IMR-90 (cell line): ENCODE measurements at regions not wholly inside any gene's neighbourhood (a gene's known extent, or its start where the extent isn't known, plus 50 kb on each side); places are given as distances from the start of the nearest gene placed in this dataset.

Source experiments
- ATAC-seq: fragments of 200-7000 bp; cut with Tn5 transposase; 2 replicates; pipeline ENCODE4 v1.9.1; 2020; ENCODE audit warnings: low read depth, mild to moderate bottlenecking, moderate library complexity
- BruUV-seq: library from RNA; stranded (reverse); fragments of 400-500 nt; replicated peaks from 2 replicates; lab custom pipeline; 2021; lab: Mats Ljungman, UMichigan
- CTCF ChIA-PET: fragments of 300-600 bp; formaldehyde crosslinking; extraction: SDS; loops from one replicate; lab custom pipeline; 2021; ENCODE audit warnings: antibody characterized with exemption; lab: Yijun Ruan, JAX
- POLR2A ChIA-PET: fragments of 300-600 bp; sonication (Branson Sonifier 250); formaldehyde crosslinking; loops from one replicate; lab custom pipeline; 2022; ENCODE audit warnings: antibody characterized with exemption; ENCODE audit not compliant: unreplicated experiment; lab: Charles Lee
- DNase-seq: peaks from one replicate; pipeline ENCODE4 v3.0.0; 2013
- H2AFZ ChIP-seq: replicated peaks from 2 replicates; pipeline ENCODE3; 2013; ENCODE audit warnings: low read length, mild to moderate bottlenecking; ENCODE audit not compliant: poor library complexity
- H2AK5ac ChIP-seq: 2 replicates; pipeline ENCODE4 v1.6.1; 2013; ENCODE audit warnings: low read depth, low read length, inconsistent platforms
- H2AK9ac ChIP-seq: replicated peaks from 2 replicates; pipeline ENCODE3; 2013; ENCODE audit warnings: mild to moderate bottlenecking, low read depth, low read length, moderate library complexity; ENCODE audit not compliant: poor library complexity
- H2BK120ac ChIP-seq: 2 replicates; pipeline ENCODE4 v1.6.1; 2013; ENCODE audit warnings: low read depth, low read length, inconsistent platforms
- H2BK15ac ChIP-seq: 3 replicates; pipeline ENCODE4 v1.6.1; 2013; ENCODE audit warnings: low read depth, low read length, inconsistent platforms
- H2BK20ac ChIP-seq: 2 replicates; pipeline ENCODE4 v1.6.1; 2013; ENCODE audit warnings: low read depth, mild to moderate bottlenecking, inconsistent platforms, low read length, moderate library complexity
- H2BK5ac ChIP-seq: 2 replicates; pipeline ENCODE4 v1.6.1; 2013; ENCODE audit warnings: mild to moderate bottlenecking, low read depth, low read length, inconsistent platforms; ENCODE audit not compliant: poor library complexity, severe bottlenecking
- H3K14ac ChIP-seq: replicated peaks from 2 replicates; pipeline ENCODE4 v1.6.1; 2013; ENCODE audit warnings: low read depth, low read length, inconsistent platforms
- H3K18ac ChIP-seq: 2 replicates; pipeline ENCODE4 v1.6.1; 2013; ENCODE audit warnings: low read depth, low read length, control low read depth
- H3K23ac ChIP-seq: 2 replicates; pipeline ENCODE4 v1.6.1; 2013; ENCODE audit warnings: low read depth, low read length, inconsistent platforms
- H3K27ac ChIP-seq: 2 replicates; pipeline ENCODE4 v1.5.1; 2013; ENCODE audit warnings: mild to moderate bottlenecking, control low read depth, low read length; ENCODE audit not compliant: insufficient read depth
- H3K27me3 ChIP-seq: 2 replicates; pipeline ENCODE4 v1.6.1; 2013; ENCODE audit warnings: low read length; ENCODE audit not compliant: control insufficient read depth, insufficient read depth
- H3K36me3 ChIP-seq: 2 replicates; pipeline ENCODE4 v1.6.1; 2013; ENCODE audit warnings: low read length, mixed read lengths; ENCODE audit not compliant: control insufficient read depth, insufficient read depth
- H3K4ac ChIP-seq: 2 replicates; pipeline ENCODE4 v1.6.1; 2013; ENCODE audit warnings: low read depth, low read length, inconsistent platforms
- H3K4me1 ChIP-seq: 2 replicates; pipeline ENCODE4 v1.6.1; 2013; ENCODE audit warnings: low read length, mixed read lengths; ENCODE audit not compliant: control insufficient read depth, insufficient read depth
- H3K4me2 ChIP-seq: 2 replicates; pipeline ENCODE4 v1.6.1; 2013; ENCODE audit warnings: low read depth, mild to moderate bottlenecking, control low read depth, low read length, moderate library complexity
- H3K4me3 ChIP-seq: 2 replicates; pipeline ENCODE4 v1.5.1; 2013; ENCODE audit warnings: low read depth, mild to moderate bottlenecking, control low read depth, low read length, moderate library complexity; ENCODE audit not compliant: insufficient read depth
- H3K56ac ChIP-seq: 2 replicates; pipeline ENCODE4 v1.6.1; 2013; ENCODE audit warnings: low read length, inconsistent platforms; ENCODE audit not compliant: insufficient read depth; ENCODE audit errors: extremely low read depth
- H3K79me1 ChIP-seq, 2 experiments: 2 replicates each; pipeline ENCODE4 v1.6.1; 2013; ENCODE audit warnings: low read length in 2 of 2, inconsistent platforms in 1 of 2, low read depth in 1 of 2
- H3K9ac ChIP-seq: 2 replicates; pipeline ENCODE4 v1.6.1; 2013; ENCODE audit warnings: low read depth, low read length, control low read depth
- H3K9me1 ChIP-seq: 2 replicates; pipeline ENCODE4 v1.6.1; 2013; ENCODE audit warnings: low read length, inconsistent platforms; ENCODE audit not compliant: insufficient read depth
- H3K9me3 ChIP-seq: 2 replicates; pipeline ENCODE4 v1.6.1; 2013; ENCODE audit warnings: low read length; ENCODE audit not compliant: control insufficient read depth, insufficient read depth
- H4K20me1 ChIP-seq: 2 replicates; pipeline ENCODE4 v1.6.1; 2013; ENCODE audit warnings: low read length, inconsistent platforms; ENCODE audit not compliant: insufficient read depth
- H4K5ac ChIP-seq: 2 replicates; pipeline ENCODE4 v1.6.1; 2013; ENCODE audit warnings: mild to moderate bottlenecking, low read depth, low read length, control low read depth
- H4K8ac ChIP-seq, 2 experiments: 2 replicates each; pipeline ENCODE4 v1.6.1; 2013; ENCODE audit warnings: low read depth in 2 of 2, low read length in 2 of 2, control low read depth in 1 of 2, inconsistent platforms in 1 of 2
- H4K91ac ChIP-seq: 2 replicates; pipeline ENCODE4 v1.6.1; 2013; ENCODE audit warnings: low read depth, low read length, inconsistent platforms; ENCODE audit not compliant: insufficient read depth
- BHLHE40 ChIP-seq: fragments of 150-350 bp; IDR thresholded peaks from 2 replicates; pipeline ENCODE4 v1.6.1; 2016; ENCODE audit warnings: mild to moderate bottlenecking, low read depth, low read length
- CEBPB ChIP-seq: IDR thresholded peaks from 2 replicates; pipeline ENCODE4 v1.6.1; 2012; ENCODE audit warnings: low read depth, low read length, improper control_type of control experiment
- CHD1 ChIP-seq: IDR thresholded peaks from 2 replicates; pipeline ENCODE4 v1.6.1; 2012; ENCODE audit warnings: low read depth, low read length, improper control_type of control experiment
- FOS ChIP-seq: fragments of 150-350 bp; IDR thresholded peaks from 2 replicates; pipeline ENCODE4 v1.6.1; 2016; ENCODE audit warnings: low read depth, low read length
- MAFK ChIP-seq: IDR thresholded peaks from 2 replicates; pipeline ENCODE4 v1.6.1; 2012; ENCODE audit warnings: low read depth, low read length, improper control_type of control experiment
- MAZ ChIP-seq: IDR thresholded peaks from 2 replicates; pipeline ENCODE4 v1.6.1; 2012; ENCODE audit warnings: low read depth, mild to moderate bottlenecking, low read length, improper control_type of control experiment, moderate library complexity, borderline replicate concordance
- MXI1 ChIP-seq: IDR thresholded peaks from 2 replicates; pipeline ENCODE4 v1.6.1; 2012; ENCODE audit warnings: low read depth, mild to moderate bottlenecking, low read length, moderate library complexity, borderline replicate concordance
- NFE2L2 ChIP-seq: fragments of 150-350 bp; IDR thresholded peaks from 2 replicates; pipeline ENCODE4 v1.6.1; 2016; ENCODE audit warnings: low read depth, mild to moderate bottlenecking, low read length
- POLR2A ChIP-seq: IDR thresholded peaks from 2 replicates; pipeline ENCODE4 v1.6.1; 2012; ENCODE audit warnings: mild to moderate bottlenecking, low read depth, low read length
- RAD21 ChIP-seq: IDR thresholded peaks from 2 replicates; pipeline ENCODE4 v1.6.1; 2012; ENCODE audit warnings: low read length, improper control_type of control experiment
- RCOR1 ChIP-seq: IDR thresholded peaks from 2 replicates; pipeline ENCODE4 v1.6.1; 2012; ENCODE audit warnings: mild to moderate bottlenecking, low read length, improper control_type of control experiment; ENCODE audit not compliant: insufficient replicate concordance
- RFX5 ChIP-seq: IDR thresholded peaks from 2 replicates; pipeline ENCODE4 v1.8.0; 2012; ENCODE audit warnings: low read depth, mild to moderate bottlenecking, low read length, moderate library complexity
- SMC3 ChIP-seq: fragments of 150-350 bp; IDR thresholded peaks from 2 replicates; pipeline ENCODE4 v1.6.1; 2016; ENCODE audit warnings: low read depth, mild to moderate bottlenecking, antibody characterized with exemption, low read length, moderate library complexity
- WGBS, 2 experiments: methylation state at CpG; one replicate each; pipeline versions ENCODE4 v1.1.5 to v1.1.7; 2013; ENCODE audit warnings: missing lambda C conversion rate in 2 of 2; ENCODE audit not compliant: insufficient read length in 1 of 2; ENCODE audit errors: extremely low coverage in 2 of 2; 5-methylcytosine and 5-hydroxymethylcytosine counted together
- dilution Hi-C: fragments of 300-500 bp; cut with HindIII; formaldehyde crosslinking; loops from one replicate; pipeline ENCODE4 v1.14.3; 2018; ENCODE audit warnings: low sequenced_read_pairs; ENCODE audit not compliant: unreplicated experiment
- in situ Hi-C: fragments of 300-500 bp; cut with MboI; formaldehyde crosslinking; loops from 3 replicates; pipeline ENCODE4 v1.14.3; 2019; ENCODE audit warnings: low sequenced_read_pairs, inconsistent platforms, mixed read lengths
- intact Hi-C: fragments of 100-400 bp; cut with micrococcal nuclease; formaldehyde crosslinking; loops from 2 replicates; pipeline ENCODE4 v1.10.0; 2022
- TF ChIP-seq, protein P1 (sequence below): fragments of 150-350 bp; IDR thresholded peaks from 2 replicates; pipeline ENCODE4 v1.6.1; 2017; ENCODE audit warnings: mild to moderate bottlenecking, antibody characterized with exemption, low read length, low read depth
- TF ChIP-seq, protein P2 (sequence below): conservative IDR thresholded peaks from 2 replicates; pipeline ENCODE4 v1.5.1; 2012; ENCODE audit warnings: mild to moderate bottlenecking, low read depth, low read length, improper control_type of control experiment
- TF ChIP-seq, protein P3 (sequence below): fragments of 150-350 bp; IDR thresholded peaks from 2 replicates; pipeline ENCODE4 v1.6.1; 2016; ENCODE audit warnings: low read depth, mild to moderate bottlenecking, low read length, moderate library complexity, borderline replicate concordance

DNA sequence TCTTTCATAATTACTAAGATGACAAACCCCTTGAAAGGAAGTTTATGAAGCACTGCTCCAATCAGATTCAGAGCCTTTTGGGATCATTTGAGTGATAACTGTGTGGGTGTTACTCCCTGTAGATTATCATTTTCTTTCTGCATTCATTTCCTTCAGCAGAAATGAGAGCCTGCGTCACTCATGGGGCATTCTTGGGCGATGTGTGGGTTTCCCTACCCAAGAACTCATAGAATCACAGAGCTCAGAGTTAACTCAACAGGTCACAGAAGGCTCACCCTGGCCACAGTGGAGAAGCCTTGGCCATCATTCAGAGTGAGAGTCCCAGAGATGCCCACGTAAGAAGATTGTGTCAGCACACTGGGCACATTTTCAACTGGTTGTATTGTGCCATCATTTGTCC lies 401.9 kb downstream of the TLE4 start:
- CTCF ChIA-PET = no interaction called here
- POLR2A ChIA-PET = no interaction called here
- H2AK9ac ChIP-seq = no peak overlapping the region
- no TSS peak for BruUV-seq
- H3K4me1 ChIP-seq = no peaks in the 10 kb centered on the region
- H3K18ac ChIP-seq = no peak overlapping the region
- dilution Hi-C loops = no loop called here
- no peak overlapping the region for H2AK5ac ChIP-seq
- H2BK15ac ChIP-seq = no peak overlapping the region
- no peaks in the 10 kb centered on the region for H4K20me1 ChIP-seq
- 40% methylated on average over 1 of the region's 3 CpGs; no CpG with 5 or more reads in 1 of the 2 experiments for WGBS, 2 experiments
- H4K5ac ChIP-seq = no peak overlapping the region
- no peak overlapping the region for H4K8ac ChIP-seq
- no peak overlapping the region for H2AFZ ChIP-seq
- H3K27me3 ChIP-seq = peaks cover 14% of the 10 kb centered on the region
- in situ Hi-C loops = no loop called here
- H2BK5ac ChIP-seq = no peak overlapping the region
- H3K79me1 ChIP-seq = no peaks in the 10 kb centered on the region
- H2BK20ac ChIP-seq = no peak overlapping the region
- no peaks in the 10 kb centered on the region for H3K36me3 ChIP-seq
- no peak for ATAC-seq
- no peak overlapping the region for H3K4me2 ChIP-seq
- H3K14ac ChIP-seq = no peak overlapping the region
- intact Hi-C loops = no loop called here
- no peak overlapping the region for H3K56ac ChIP-seq
- H2BK120ac ChIP-seq = no peak overlapping the region
- DNase-seq = no peak
- TF ChIP-seq RCOR1 (no peak), CHD1 (no peak), NFE2L2 (no peak), BHLHE40 (no peak), SMC3 (no peak), RAD21 (no peak), POLR2A (no peak), CEBPB (no peak), MAFK (no peak), MAZ (no peak), FOS (no peak), MXI1 (no peak), RFX5 (no peak)
- TF ChIP-seq, protein P1, sequence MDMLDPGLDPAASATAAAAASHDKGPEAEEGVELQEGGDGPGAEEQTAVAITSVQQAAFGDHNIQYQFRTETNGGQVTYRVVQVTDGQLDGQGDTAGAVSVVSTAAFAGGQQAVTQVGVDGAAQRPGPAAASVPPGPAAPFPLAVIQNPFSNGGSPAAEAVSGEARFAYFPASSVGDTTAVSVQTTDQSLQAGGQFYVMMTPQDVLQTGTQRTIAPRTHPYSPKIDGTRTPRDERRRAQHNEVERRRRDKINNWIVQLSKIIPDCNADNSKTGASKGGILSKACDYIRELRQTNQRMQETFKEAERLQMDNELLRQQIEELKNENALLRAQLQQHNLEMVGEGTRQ = no peak
- TF ChIP-seq, protein P2, sequence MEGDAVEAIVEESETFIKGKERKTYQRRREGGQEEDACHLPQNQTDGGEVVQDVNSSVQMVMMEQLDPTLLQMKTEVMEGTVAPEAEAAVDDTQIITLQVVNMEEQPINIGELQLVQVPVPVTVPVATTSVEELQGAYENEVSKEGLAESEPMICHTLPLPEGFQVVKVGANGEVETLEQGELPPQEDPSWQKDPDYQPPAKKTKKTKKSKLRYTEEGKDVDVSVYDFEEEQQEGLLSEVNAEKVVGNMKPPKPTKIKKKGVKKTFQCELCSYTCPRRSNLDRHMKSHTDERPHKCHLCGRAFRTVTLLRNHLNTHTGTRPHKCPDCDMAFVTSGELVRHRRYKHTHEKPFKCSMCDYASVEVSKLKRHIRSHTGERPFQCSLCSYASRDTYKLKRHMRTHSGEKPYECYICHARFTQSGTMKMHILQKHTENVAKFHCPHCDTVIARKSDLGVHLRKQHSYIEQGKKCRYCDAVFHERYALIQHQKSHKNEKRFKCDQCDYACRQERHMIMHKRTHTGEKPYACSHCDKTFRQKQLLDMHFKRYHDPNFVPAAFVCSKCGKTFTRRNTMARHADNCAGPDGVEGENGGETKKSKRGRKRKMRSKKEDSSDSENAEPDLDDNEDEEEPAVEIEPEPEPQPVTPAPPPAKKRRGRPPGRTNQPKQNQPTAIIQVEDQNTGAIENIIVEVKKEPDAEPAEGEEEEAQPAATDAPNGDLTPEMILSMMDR = no peak
- TF ChIP-seq, protein P3, sequence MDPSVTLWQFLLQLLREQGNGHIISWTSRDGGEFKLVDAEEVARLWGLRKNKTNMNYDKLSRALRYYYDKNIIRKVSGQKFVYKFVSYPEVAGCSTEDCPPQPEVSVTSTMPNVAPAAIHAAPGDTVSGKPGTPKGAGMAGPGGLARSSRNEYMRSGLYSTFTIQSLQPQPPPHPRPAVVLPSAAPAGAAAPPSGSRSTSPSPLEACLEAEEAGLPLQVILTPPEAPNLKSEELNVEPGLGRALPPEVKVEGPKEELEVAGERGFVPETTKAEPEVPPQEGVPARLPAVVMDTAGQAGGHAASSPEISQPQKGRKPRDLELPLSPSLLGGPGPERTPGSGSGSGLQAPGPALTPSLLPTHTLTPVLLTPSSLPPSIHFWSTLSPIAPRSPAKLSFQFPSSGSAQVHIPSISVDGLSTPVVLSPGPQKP = no peak
- H3K9me1 ChIP-seq = no peaks in the 10 kb centered on the region
- no peak overlapping the region for H3K27ac ChIP-seq
- no peak overlapping the region for H3K23ac ChIP-seq
- no peak overlapping the region for H3K4ac ChIP-seq
- H3K4me3 ChIP-seq = no peak overlapping the region
- no peaks in the 10 kb centered on the region for H3K9me3 ChIP-seq
- H4K91ac ChIP-seq = no peak overlapping the region
- H3K9ac ChIP-seq = no peak overlapping the region
